ENCODE measurements at regions not wholly inside any gene's neighbourhood (a gene's known extent, or its start where the extent isn't known, plus 50 kb on each side); places are given as distances from the start of the nearest gene placed in this dataset.

DNA sequence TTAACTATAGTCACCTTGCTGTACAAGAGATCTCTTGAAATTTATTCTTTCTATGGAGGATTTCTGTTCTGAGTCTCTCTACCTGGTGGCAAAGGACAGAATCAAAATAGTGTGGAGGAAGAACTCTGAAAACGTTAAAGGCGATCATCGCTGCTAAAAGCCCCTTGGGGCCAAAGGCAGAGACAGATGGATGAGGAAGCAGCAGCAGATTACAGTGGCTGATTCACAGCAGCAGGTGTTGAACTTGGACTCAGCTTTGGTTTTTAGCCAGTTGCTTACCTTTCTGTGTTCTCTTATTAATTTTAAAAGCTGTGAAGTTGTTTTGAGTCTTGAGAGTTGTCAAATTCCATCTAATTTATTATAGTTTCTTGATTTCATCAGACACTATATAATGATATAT lies 956.1 kb upstream of the GOT2 start:
- H3K27me3 ChIP-seq (replicated peaks in 1 of 7): no peaks in the 10 kb centered on the region
- no peak for DNase-seq
- no peak overlapping the region for H3K27ac ChIP-seq
- 81 to 94% (median 87%) methylated on average over 3 of the region's 3 CpGs for WGBS, 5 donors
- no peak for TF ChIP-seq POLR2A (IDR thresholded peaks at IDR 0.05)
- TF ChIP-seq, protein P1, sequence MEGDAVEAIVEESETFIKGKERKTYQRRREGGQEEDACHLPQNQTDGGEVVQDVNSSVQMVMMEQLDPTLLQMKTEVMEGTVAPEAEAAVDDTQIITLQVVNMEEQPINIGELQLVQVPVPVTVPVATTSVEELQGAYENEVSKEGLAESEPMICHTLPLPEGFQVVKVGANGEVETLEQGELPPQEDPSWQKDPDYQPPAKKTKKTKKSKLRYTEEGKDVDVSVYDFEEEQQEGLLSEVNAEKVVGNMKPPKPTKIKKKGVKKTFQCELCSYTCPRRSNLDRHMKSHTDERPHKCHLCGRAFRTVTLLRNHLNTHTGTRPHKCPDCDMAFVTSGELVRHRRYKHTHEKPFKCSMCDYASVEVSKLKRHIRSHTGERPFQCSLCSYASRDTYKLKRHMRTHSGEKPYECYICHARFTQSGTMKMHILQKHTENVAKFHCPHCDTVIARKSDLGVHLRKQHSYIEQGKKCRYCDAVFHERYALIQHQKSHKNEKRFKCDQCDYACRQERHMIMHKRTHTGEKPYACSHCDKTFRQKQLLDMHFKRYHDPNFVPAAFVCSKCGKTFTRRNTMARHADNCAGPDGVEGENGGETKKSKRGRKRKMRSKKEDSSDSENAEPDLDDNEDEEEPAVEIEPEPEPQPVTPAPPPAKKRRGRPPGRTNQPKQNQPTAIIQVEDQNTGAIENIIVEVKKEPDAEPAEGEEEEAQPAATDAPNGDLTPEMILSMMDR (IDR thresholded peaks at IDR 0.05 in 8 of 11, conservative IDR thresholded peaks at IDR 0.05 in 3 of 11): no peak
- TF ChIP-seq POLR2AphosphoS5 (IDR thresholded peaks at IDR 0.05): no peak
- intact Hi-C loops (cut with DNase I; ENCODE audit: low total_unique reads): no loop called here
- H3K4me1 ChIP-seq: no peaks in the 10 kb centered on the region
- no peaks in the 10 kb centered on the region for H3K36me3 ChIP-seq
- no peak overlapping the region for H3K4me3 ChIP-seq
- H3K9me3 ChIP-seq: peaks cover 0 to 25% (median 17%) of the 10 kb centered on the region in 8 donors

DNA sequence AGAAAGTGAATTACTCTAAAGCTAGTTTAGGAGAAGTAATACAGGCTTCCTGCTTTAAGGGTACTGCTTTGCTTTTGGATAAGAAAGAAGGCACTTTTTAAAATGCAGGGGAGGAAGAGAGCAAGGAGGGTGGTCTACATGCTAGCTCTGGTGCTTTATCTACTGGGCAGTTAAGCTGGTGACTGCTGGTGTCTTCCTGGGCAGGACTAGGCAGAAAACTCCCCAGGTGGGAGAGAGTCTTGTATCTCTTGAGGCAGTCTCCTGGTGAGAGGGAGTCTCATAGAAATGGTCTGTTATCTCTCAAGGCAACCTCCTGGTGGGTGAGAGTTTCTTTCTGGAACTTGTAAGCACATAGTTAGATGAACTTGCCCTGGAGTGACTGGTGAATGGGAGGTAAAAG lies 953.9 kb upstream of the GOT2 start:
- TF ChIP-seq POLR2AphosphoS5 (IDR thresholded peaks at IDR 0.05) (no peak), POLR2A (IDR thresholded peaks at IDR 0.05) (no peak)
- TF ChIP-seq, protein P1 (IDR thresholded peaks at IDR 0.05 in 8 of 11, conservative IDR thresholded peaks at IDR 0.05 in 3 of 11): no peak
- intact Hi-C loops (cut with DNase I; ENCODE audit: low total_unique reads): no loop called here

DNA sequence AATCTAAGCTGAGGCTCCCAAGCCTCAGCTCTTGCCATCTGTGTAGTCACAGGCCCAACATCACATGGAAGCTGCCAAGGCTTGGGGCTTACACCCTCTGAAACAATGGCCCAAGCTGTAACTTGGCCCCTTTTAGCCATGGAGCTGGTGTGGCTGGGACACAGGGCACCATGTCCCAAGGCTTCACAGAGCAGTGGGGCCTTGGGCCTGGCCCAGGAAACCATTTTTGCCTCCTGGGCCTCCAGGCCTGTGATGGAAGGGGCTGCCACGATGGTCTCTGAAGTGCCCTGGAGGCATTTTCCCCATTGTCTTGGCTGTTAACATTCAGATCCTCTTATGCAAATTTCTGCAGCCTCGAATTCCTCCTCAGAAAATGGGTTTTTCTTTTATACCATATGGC lies 952.3 kb upstream of the GOT2 start:
- Histone ChIP-seq H3K4me1 (no peaks in the 10 kb centered on the region), H3K9me3 (peaks cover 0 to 41% (median 20%) of the 10 kb centered on the region in 8 donors), H3K27ac (no peak overlapping the region), H3K36me3 (no peaks in the 10 kb centered on the region), H3K27me3 (replicated peaks in 1 of 7) (no peaks in the 10 kb centered on the region), H3K4me3 (no peak overlapping the region)
- 61 to 75% (median 65%) methylated on average over 2 of the region's 2 CpGs for WGBS, 5 donors
- intact Hi-C loops (cut with DNase I; ENCODE audit: low total_unique reads): no loop called here
- no peak for DNase-seq
- TF ChIP-seq POLR2AphosphoS5 (IDR thresholded peaks at IDR 0.05) (no peak), POLR2A (IDR thresholded peaks at IDR 0.05) (no peak)
- TF ChIP-seq, protein P1 (IDR thresholded peaks at IDR 0.05 in 8 of 11, conservative IDR thresholded peaks at IDR 0.05 in 3 of 11): no peak

More for the DNA sequence above, 953.9 kb upstream of the GOT2 start:
- Histone ChIP-seq H3K27me3 (replicated peaks in 1 of 7) (no peaks in the 10 kb centered on the region), H3K36me3 (no peaks in the 10 kb centered on the region), H3K4me1 (no peaks in the 10 kb centered on the region), H3K9me3 (peaks cover 0 to 29% (median 19%) of the 10 kb centered on the region in 8 donors), H3K27ac (no peak overlapping the region), H3K4me3 (no peak overlapping the region)
- DNase-seq: no peak

DNA sequence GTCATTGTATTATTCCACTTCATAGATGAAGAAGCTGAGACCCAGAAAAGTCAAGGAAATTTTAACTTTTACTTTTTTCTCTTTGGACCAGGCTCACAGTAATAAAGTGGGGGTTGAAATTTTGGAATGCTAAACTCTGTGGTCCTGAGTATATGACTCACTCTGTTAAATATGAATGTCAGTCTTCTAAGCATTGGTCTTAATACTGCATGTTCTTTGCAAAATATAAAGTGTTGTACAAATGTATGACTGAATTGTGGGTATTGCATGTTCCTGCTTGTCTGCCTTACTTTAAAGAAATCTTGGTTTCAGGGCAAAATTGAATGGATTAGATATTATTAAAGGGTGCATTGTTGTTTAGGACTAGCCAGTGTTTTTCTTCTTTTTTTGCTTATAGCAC lies 950.8 kb upstream of the GOT2 start:
- Histone ChIP-seq H3K4me1 (no peaks in the 10 kb centered on the region), H3K27ac (no peak overlapping the region), H3K27me3 (replicated peaks in 1 of 7) (no peaks in the 10 kb centered on the region), H3K4me3 (no peak overlapping the region), H3K36me3 (no peaks in the 10 kb centered on the region), H3K9me3 (peaks cover 0 to 41% (median 20%) of the 10 kb centered on the region in 8 donors)
- TF ChIP-seq POLR2A (IDR thresholded peaks at IDR 0.05) (no peak), POLR2AphosphoS5 (IDR thresholded peaks at IDR 0.05) (no peak)
- TF ChIP-seq, protein P1 (IDR thresholded peaks at IDR 0.05 in 8 of 11, conservative IDR thresholded peaks at IDR 0.05 in 3 of 11): no peak
- intact Hi-C loops (cut with DNase I; ENCODE audit: low total_unique reads): no loop called here
- no peak for DNase-seq
